SK-N-SH (cell line): ENCODE measurements at regions not wholly inside any gene's neighbourhood (a gene's known extent, or its start where the extent isn't known, plus 50 kb on each side); places are given as distances from the start of the nearest gene placed in this dataset.

ENCODE experiments used
- CTCF ChIA-PET: fragments of 300-600, 350-600 bp; formaldehyde crosslinking; extraction: SDS; loops from one replicate; lab custom pipeline; 2021; lab: Yijun Ruan, JAX
- POLR2A ChIA-PET: fragments of 350-600 bp; sonication (Branson Sonifier 250); formaldehyde crosslinking; extraction: SDS; loops from one replicate; lab custom pipeline; 2020; ENCODE audit warnings: antibody characterized with exemption, inconsistent platforms; lab: Yijun Ruan, JAX
- DNase-seq: peaks from one replicate; pipeline ENCODE4 v3.0.0; 2012
- H2AFZ ChIP-seq: fragments of 200-600 bp; sonication (generic); 2 replicates; pipeline ENCODE4 v1.8.1; 2016; ENCODE audit warnings: antibody characterized with exemption, mild to moderate bottlenecking, low read depth
- H3F3A ChIP-seq: fragments of 200-600 bp; sonication (generic); replicated peaks from 2 replicates; pipeline ENCODE3; 2016; ENCODE audit warnings: antibody characterized with exemption, mild to moderate bottlenecking; ENCODE audit not compliant: insufficient read depth
- H3K27ac ChIP-seq, 2 experiments: fragments of 200-500 bp in 1 of 2; fragments of 200-600 bp in 1 of 2; sonication (Bioruptor generic) in 1 of 2; sonication (generic), shearing (Covaris generic) in 1 of 2; 2 replicates each; pipeline versions ENCODE4 v1.5.1 to v1.6.1; 2014 to 2016; ENCODE audit warnings: low read depth in 2 of 2, inconsistent platforms in 1 of 2, low read length in 1 of 2, mild to moderate bottlenecking in 1 of 2, mixed read lengths in 1 of 2
- H3K27me3 ChIP-seq: fragments of 200-600 bp; sonication (generic), shearing (Covaris generic); 2 replicates; pipeline ENCODE4 v1.6.1; 2016; ENCODE audit warnings: mixed run types; ENCODE audit not compliant: insufficient read depth
- H3K36me3 ChIP-seq, 2 experiments: fragments of 200-500 bp in 1 of 2; fragments of 200-600 bp in 1 of 2; sonication (Bioruptor generic) in 1 of 2; sonication (generic) in 1 of 2; replicated peaks in 1 of 2; 2 replicates each; pipeline versions ENCODE3 to v1.5.1; 2014 to 2016; ENCODE audit warnings: low read length in 1 of 2, mild to moderate bottlenecking in 1 of 2; ENCODE audit not compliant: insufficient read depth in 2 of 2, control insufficient read depth in 1 of 2
- H3K4me1 ChIP-seq, 2 experiments: fragments of 200-500 bp in 1 of 2; fragments of 200-600 bp in 1 of 2; sonication (Bioruptor generic) in 1 of 2; sonication (generic), shearing (Covaris generic) in 1 of 2; 2 replicates each; pipeline versions ENCODE4 v1.5.1 to v1.6.1; 2014 to 2016; ENCODE audit warnings: low read depth in 1 of 2, low read length in 1 of 2, mixed run types in 1 of 2; ENCODE audit not compliant: insufficient read depth in 2 of 2, control insufficient read depth in 1 of 2
- H3K4me2 ChIP-seq: fragments of 200-600 bp; sonication (generic), shearing (Covaris generic); 2 replicates; pipeline ENCODE4 v1.6.1; 2017; ENCODE audit warnings: mixed run types
- H3K4me3 ChIP-seq, 2 experiments: fragments of 200-500 bp in 1 of 2; fragments of 200-600 bp in 1 of 2; sonication (Bioruptor generic) in 1 of 2; sonication (generic), shearing (Covaris generic) in 1 of 2; 2 replicates each; pipeline versions ENCODE4 v1.5.1 to v1.8.1; 2014 to 2016; ENCODE audit warnings: low read depth in 2 of 2, inconsistent platforms in 1 of 2, low read length in 1 of 2, mild to moderate bottlenecking in 1 of 2, mixed read lengths in 1 of 2, moderate library complexity in 1 of 2
- H3K79me2 ChIP-seq: fragments of 200-600 bp; sonication (generic); 2 replicates; pipeline ENCODE4 v1.8.1; 2017; ENCODE audit warnings: mild to moderate bottlenecking; ENCODE audit not compliant: insufficient read depth
- H3K9ac ChIP-seq: fragments of 200-600 bp; sonication (generic); 2 replicates; pipeline ENCODE4 v1.6.1; 2017; ENCODE audit warnings: mixed run types
- H3K9me2 ChIP-seq: fragments of 200-600 bp; sonication (generic); 2 replicates; pipeline ENCODE4 v1.6.1; 2017; ENCODE audit warnings: mixed run types
- H3K9me3 ChIP-seq: fragments of 200-600 bp; sonication (generic); 2 replicates; pipeline ENCODE4 v1.6.1; 2017; ENCODE audit warnings: mixed run types, mild to moderate bottlenecking, moderate library complexity
- H4K20me1 ChIP-seq: fragments of 200-600 bp; sonication (generic); 2 replicates; pipeline ENCODE4 v1.6.1; 2017; ENCODE audit warnings: mild to moderate bottlenecking, mixed run types; ENCODE audit not compliant: insufficient read depth
- EP300 ChIP-seq, 2 experiments: IDR thresholded peaks; 2 replicates each; pipeline versions ENCODE4 v1.4.0 to v1.6.1; 2012; ENCODE audit warnings: borderline replicate concordance in 1 of 2, low read depth in 1 of 2, low read length in 1 of 2
- EZH2phosphoT487 ChIP-seq: fragments of 200-600 bp; sonication (generic); IDR thresholded peaks from 2 replicates; pipeline ENCODE4 v1.6.1; 2017; ENCODE audit warnings: low read depth, mixed run types, mild to moderate bottlenecking, antibody characterized with exemption, moderate library complexity, borderline replicate concordance
- FOSL2 ChIP-seq: IDR thresholded peaks from 2 replicates; pipeline ENCODE4 v1.4.0; 2012; ENCODE audit warnings: low read depth, mild to moderate bottlenecking, moderate library complexity, borderline replicate concordance
- FOXJ3 ChIP-seq: sonication (generic); formaldehyde crosslinking; IDR thresholded peaks from 2 replicates; pipeline ENCODE4 v1.5.1; 2020; ENCODE audit warnings: mild to moderate bottlenecking, missing genetic modification reagents
- FOXM1 ChIP-seq: IDR thresholded peaks from 2 replicates; pipeline ENCODE4 v1.4.0; 2012; ENCODE audit warnings: low read depth, mild to moderate bottlenecking
- GABPA ChIP-seq: IDR thresholded peaks from 2 replicates; pipeline ENCODE4 v1.4.0; 2012; ENCODE audit warnings: low read depth, mild to moderate bottlenecking
- GATA2 ChIP-seq: sonication (generic); formaldehyde crosslinking; IDR thresholded peaks from 2 replicates; pipeline ENCODE4 v1.5.0; 2020; ENCODE audit warnings: mild to moderate bottlenecking, missing genetic modification reagents
- MAX ChIP-seq: IDR thresholded peaks from 2 replicates; pipeline ENCODE4 v1.4.0; 2012; ENCODE audit warnings: low read depth
- MEF2A ChIP-seq: IDR thresholded peaks from 2 replicates; pipeline ENCODE4 v1.4.0; 2012; ENCODE audit warnings: low read depth, borderline replicate concordance
- MXI1 ChIP-seq: IDR thresholded peaks from 2 replicates; pipeline ENCODE4 v1.6.1; 2012; ENCODE audit warnings: mild to moderate bottlenecking, low read depth, low read length, improper control_type of control experiment
- NFIC ChIP-seq: IDR thresholded peaks from 2 replicates; pipeline ENCODE4 v1.4.0; 2012; ENCODE audit warnings: borderline replicate concordance
- NRF1 ChIP-seq: IDR thresholded peaks from 2 replicates; pipeline ENCODE4 v1.6.1; 2012; ENCODE audit warnings: low read depth, mild to moderate bottlenecking, low read length
- PBX3 ChIP-seq: IDR thresholded peaks from 2 replicates; pipeline ENCODE4; 2012
- POLR2AphosphoS5 ChIP-seq: IDR thresholded peaks from 2 replicates; pipeline ENCODE4 v1.6.1; 2012; ENCODE audit warnings: low read depth, low read length
- RAD21 ChIP-seq: IDR thresholded peaks from 2 replicates; pipeline ENCODE4 v1.6.1; 2012; ENCODE audit warnings: mild to moderate bottlenecking, low read length
- RCOR1 ChIP-seq: fragments of 150-350 bp; IDR thresholded peaks from 2 replicates; pipeline ENCODE4 v1.6.1; 2017; ENCODE audit warnings: antibody characterized with exemption, low read length
- RFX5 ChIP-seq: IDR thresholded peaks from 2 replicates; pipeline ENCODE4 v1.6.1; 2012; ENCODE audit warnings: mild to moderate bottlenecking, improper control_type of control experiment, low read length
- SIN3A ChIP-seq: IDR thresholded peaks from 2 replicates; pipeline ENCODE4 v1.6.1; 2012; ENCODE audit warnings: low read depth, mild to moderate bottlenecking, low read length, moderate library complexity, borderline replicate concordance
- SMC3 ChIP-seq: IDR thresholded peaks from 2 replicates; pipeline ENCODE4 v1.6.1; 2012; ENCODE audit warnings: low read depth, low read length, improper control_type of control experiment
- TAF1 ChIP-seq: IDR thresholded peaks from 2 replicates; pipeline ENCODE4 v1.6.1; 2012; ENCODE audit warnings: low read depth, mild to moderate bottlenecking, low read length, moderate library complexity, borderline replicate concordance
- TCF12 ChIP-seq: IDR thresholded peaks from 2 replicates; pipeline ENCODE4 v1.4.0; 2012
- USF1 ChIP-seq: IDR thresholded peaks from 2 replicates; pipeline ENCODE4 v1.4.0; 2012; ENCODE audit warnings: low read depth, borderline replicate concordance
- YY1 ChIP-seq: IDR thresholded peaks from 2 replicates; pipeline ENCODE4 v1.4.0; 2012; ENCODE audit warnings: low read depth, mild to moderate bottlenecking
- ZBTB33 ChIP-seq: IDR thresholded peaks from 2 replicates; pipeline ENCODE4 v1.4.0; 2012; ENCODE audit warnings: low read depth, borderline replicate concordance
- WGBS: methylation state at CpG from one replicate; pipeline ENCODE4 v1.1.6; 2017; ENCODE audit warnings: low lambda C conversion rate; 5-methylcytosine and 5-hydroxymethylcytosine counted together

GRCh38 chr2:66853585-66853984 lies 418.7 kb downstream of the MEIS1 start:
- H3K4me2 ChIP-seq = no peak overlapping the region
- DNase-seq = no peak
- H3K36me3 ChIP-seq = no peaks in the 10 kb centered on the region
- 77% methylated on average over 4 of the region's 6 CpGs for WGBS
- no peak overlapping the region for H2AFZ ChIP-seq
- no peaks in the 10 kb centered on the region for H4K20me1 ChIP-seq
- CTCF ChIA-PET = interaction anchor here (0.6 kb wide), 1 partner anchor 715 kb away, joined by 3 read pairs; no protein-coding TSS in a partner anchor
- H3K4me1 ChIP-seq = no peaks in the 10 kb centered on the region; a peak in 1 of 4 replicates
- POLR2A ChIA-PET = no interaction called here
- H3K27me3 ChIP-seq = no peaks in the 10 kb centered on the region
- no peaks in the 10 kb centered on the region for H3K79me2 ChIP-seq
- H3K9ac ChIP-seq = no peak overlapping the region
- peaks cover 2% of the 10 kb centered on the region for H3F3A ChIP-seq
- no peaks in the 10 kb centered on the region for H3K9me2 ChIP-seq
- TF ChIP-seq EZH2phosphoT487 (no peak), SMC3 (no peak), GABPA (no peak), ZBTB33 (no peak), TCF12 (no peak), MEF2A (no peak), PBX3 (no peak), YY1 (no peak), TAF1 (no peak), FOSL2 (no peak), MAX (no peak), EP300 (IDR thresholded peaks at IDR 0.05; ENCODE audit: borderline replicate concordance in 1 of 2, low read depth in 1 of 2, low read length in 1 of 2) (no peak)
- H3K27ac ChIP-seq = no peak overlapping the region
- H3K4me3 ChIP-seq = no peak overlapping the region
- H3K9me3 ChIP-seq = no peaks in the 10 kb centered on the region

GRCh38 chr2:66854298-66854697 lies 419.4 kb downstream of the MEIS1 start:
- Histone ChIP-seq H3K9ac (no peak overlapping the region), H3K79me2 (no peaks in the 10 kb centered on the region), H2AFZ (no peak overlapping the region), H4K20me1 (no peaks in the 10 kb centered on the region), H3K4me2 (no peak overlapping the region), H3K9me2 (no peaks in the 10 kb centered on the region), H3K27me3 (no peaks in the 10 kb centered on the region), H3K36me3 (no peaks in the 10 kb centered on the region), H3F3A (peaks cover 2% of the 10 kb centered on the region), H3K9me3 (no peaks in the 10 kb centered on the region), H3K4me3 (no peak overlapping the region), H3K27ac (no peak overlapping the region), H3K4me1 (no peaks in the 10 kb centered on the region; a peak in 1 of 4 replicates)
- DNase-seq = no peak
- ChIA-PET POLR2A (no interaction called here), CTCF (interaction anchor here (0.6 kb wide), 1 partner anchor 716 kb away, joined by 3 read pairs; no protein-coding TSS in a partner anchor)
- WGBS = 54% methylated on average over 3 of the region's 3 CpGs
- TF ChIP-seq NFIC (no peak), NRF1 (no peak), RFX5 (no peak), GABPA (no peak), FOXM1 (no peak), POLR2AphosphoS5 (no peak), RAD21 (no peak), FOXJ3 (CRISPR knock-in tag) (no peak), GATA2 (CRISPR knock-in tag) (no peak), SIN3A (no peak), MAX (no peak), MXI1 (no peak), RCOR1 (no peak), ZBTB33 (no peak), USF1 (no peak)
